ENCODE measurements at regions not wholly inside any gene's neighbourhood (a gene's known extent, or its start where the extent isn't known, plus 50 kb on each side); places are given as distances from the start of the nearest gene placed in this dataset.
A peak's percentile ranks its signal among the peaks of the same experiment; 100 is the strongest.

DNA sequence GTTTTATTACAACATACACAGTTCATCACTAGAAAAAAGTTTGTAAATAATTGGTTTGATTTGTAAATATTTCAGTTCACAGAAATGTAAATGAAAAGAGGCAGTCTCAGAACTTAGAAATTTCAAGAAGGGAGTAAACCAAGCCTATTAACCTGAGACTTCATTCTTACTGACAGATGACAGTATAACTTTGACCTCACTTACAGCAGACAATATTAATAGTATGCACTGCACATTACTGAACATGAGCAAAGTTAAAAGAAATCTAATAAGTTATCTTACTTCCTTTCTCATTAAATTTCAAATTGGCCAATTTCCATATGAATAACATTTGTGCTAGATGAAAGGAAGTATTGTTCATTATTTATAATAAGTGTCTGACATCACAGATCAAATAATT, 235.8 kb downstream of the SLC6A15 start:
- no peak overlapping the region for H3K27ac Mint-ChIP-seq (ENCODE audit: unreplicated experiment)
- H3K9me3 Mint-ChIP-seq (ENCODE audit: unreplicated experiment): no peaks in the 10 kb centered on the region
- Histone ChIP-seq H3K4me2 (ENCODE audit: low read length) (no peak overlapping the region), H4K20me1 (ENCODE audit: insufficient read depth, low read length) (no peaks in the 10 kb centered on the region), H3K4me1 (ENCODE audit: insufficient read depth, low read length) (no peaks in the 10 kb centered on the region), H3K9me3 (ENCODE audit: insufficient read depth, low read depth, low read length) (no peaks in the 10 kb centered on the region), H3K4me3 (ENCODE audit: insufficient read depth, low read depth, low read length) (no peak overlapping the region), H3K79me2 (ENCODE audit: insufficient read depth, low read length) (no peaks in the 10 kb centered on the region), H3K9ac (ENCODE audit: low read length) (no peak overlapping the region), H3K27ac (ENCODE audit: low read depth, low read length) (no peak overlapping the region), H3K36me3 (ENCODE audit: insufficient read depth, low read length) (no peaks in the 10 kb centered on the region), H2AFZ (ENCODE audit: low read depth, low read length) (no peak overlapping the region), H3K27me3 (ENCODE audit: insufficient read depth, low read length) (no peaks in the 10 kb centered on the region)
- H3K4me1 Mint-ChIP-seq (ENCODE audit: low read depth, unreplicated experiment): no peaks in the 10 kb centered on the region
- DNase-seq (ENCODE audit: low read depth): no peak
- TF ChIP-seq EZH2 (IDR thresholded peaks at IDR 0.05; ENCODE audit: insufficient read depth, low read length): no peak
- TF ChIP-seq, protein P1, sequence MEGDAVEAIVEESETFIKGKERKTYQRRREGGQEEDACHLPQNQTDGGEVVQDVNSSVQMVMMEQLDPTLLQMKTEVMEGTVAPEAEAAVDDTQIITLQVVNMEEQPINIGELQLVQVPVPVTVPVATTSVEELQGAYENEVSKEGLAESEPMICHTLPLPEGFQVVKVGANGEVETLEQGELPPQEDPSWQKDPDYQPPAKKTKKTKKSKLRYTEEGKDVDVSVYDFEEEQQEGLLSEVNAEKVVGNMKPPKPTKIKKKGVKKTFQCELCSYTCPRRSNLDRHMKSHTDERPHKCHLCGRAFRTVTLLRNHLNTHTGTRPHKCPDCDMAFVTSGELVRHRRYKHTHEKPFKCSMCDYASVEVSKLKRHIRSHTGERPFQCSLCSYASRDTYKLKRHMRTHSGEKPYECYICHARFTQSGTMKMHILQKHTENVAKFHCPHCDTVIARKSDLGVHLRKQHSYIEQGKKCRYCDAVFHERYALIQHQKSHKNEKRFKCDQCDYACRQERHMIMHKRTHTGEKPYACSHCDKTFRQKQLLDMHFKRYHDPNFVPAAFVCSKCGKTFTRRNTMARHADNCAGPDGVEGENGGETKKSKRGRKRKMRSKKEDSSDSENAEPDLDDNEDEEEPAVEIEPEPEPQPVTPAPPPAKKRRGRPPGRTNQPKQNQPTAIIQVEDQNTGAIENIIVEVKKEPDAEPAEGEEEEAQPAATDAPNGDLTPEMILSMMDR (IDR thresholded peaks at IDR 0.05; ENCODE audit: insufficient read depth, low read depth, low read length): no peak
- no peak overlapping the region for H3K4me3 Mint-ChIP-seq (ENCODE audit: unreplicated experiment)
- no peaks in the 10 kb centered on the region for H3K36me3 Mint-ChIP-seq (ENCODE audit: low read depth, unreplicated experiment)
- FAIRE-seq: no peak
- no peaks in the 10 kb centered on the region for H3K27me3 Mint-ChIP-seq (ENCODE audit: low read depth, unreplicated experiment)

DNA sequence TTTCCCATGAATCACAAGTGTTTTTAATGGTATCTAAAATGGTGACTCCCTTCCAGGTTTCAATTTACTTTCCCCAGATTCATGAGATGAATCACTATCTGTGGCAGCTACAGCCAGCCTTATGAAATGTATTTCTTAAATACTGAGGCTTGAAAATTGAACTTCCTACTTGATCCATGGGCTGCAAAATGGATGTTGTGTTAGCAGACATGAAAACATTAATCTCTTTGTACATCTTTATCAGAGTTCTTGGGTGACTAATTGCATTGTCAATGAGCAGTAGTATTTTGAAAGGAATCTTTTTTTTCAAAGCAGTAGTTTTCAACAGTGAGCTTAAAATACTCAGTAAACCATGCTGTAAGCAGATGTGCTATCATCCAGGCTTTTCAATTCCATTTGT, 250.8 kb downstream of the SLC6A15 start:
- Histone ChIP-seq H3K36me3 (ENCODE audit: insufficient read depth, low read length) (no peaks in the 10 kb centered on the region), H3K4me1 (ENCODE audit: insufficient read depth, low read length) (no peaks in the 10 kb centered on the region), H3K27me3 (ENCODE audit: insufficient read depth, low read length) (no peaks in the 10 kb centered on the region), H2AFZ (ENCODE audit: low read depth, low read length) (no peak overlapping the region), H3K9me3 (ENCODE audit: insufficient read depth, low read depth, low read length) (no peaks in the 10 kb centered on the region), H3K4me3 (ENCODE audit: insufficient read depth, low read depth, low read length) (no peak overlapping the region), H3K79me2 (ENCODE audit: insufficient read depth, low read length) (no peaks in the 10 kb centered on the region), H3K4me2 (ENCODE audit: low read length) (no peak overlapping the region), H3K27ac (ENCODE audit: low read depth, low read length) (no peak overlapping the region), H3K9ac (ENCODE audit: low read length) (no peak overlapping the region), H4K20me1 (ENCODE audit: insufficient read depth, low read length) (no peaks in the 10 kb centered on the region)
- FAIRE-seq (no peak), DNase-seq (ENCODE audit: low read depth) (peak; percentile 81)
- Mint-ChIP-seq H3K27ac (ENCODE audit: unreplicated experiment) (no peak overlapping the region), H3K9me3 (ENCODE audit: unreplicated experiment) (no peaks in the 10 kb centered on the region), H3K36me3 (ENCODE audit: low read depth, unreplicated experiment) (no peaks in the 10 kb centered on the region), H3K27me3 (ENCODE audit: low read depth, unreplicated experiment) (no peaks in the 10 kb centered on the region), H3K4me1 (ENCODE audit: low read depth, unreplicated experiment) (peaks cover 7% of the 10 kb centered on the region), H3K4me3 (ENCODE audit: unreplicated experiment) (no peak overlapping the region)
- TF ChIP-seq, protein P1 (IDR thresholded peaks at IDR 0.05; ENCODE audit: insufficient read depth, low read depth, low read length): no peak
- no peak for TF ChIP-seq EZH2 (IDR thresholded peaks at IDR 0.05; ENCODE audit: insufficient read depth, low read length)

DNA sequence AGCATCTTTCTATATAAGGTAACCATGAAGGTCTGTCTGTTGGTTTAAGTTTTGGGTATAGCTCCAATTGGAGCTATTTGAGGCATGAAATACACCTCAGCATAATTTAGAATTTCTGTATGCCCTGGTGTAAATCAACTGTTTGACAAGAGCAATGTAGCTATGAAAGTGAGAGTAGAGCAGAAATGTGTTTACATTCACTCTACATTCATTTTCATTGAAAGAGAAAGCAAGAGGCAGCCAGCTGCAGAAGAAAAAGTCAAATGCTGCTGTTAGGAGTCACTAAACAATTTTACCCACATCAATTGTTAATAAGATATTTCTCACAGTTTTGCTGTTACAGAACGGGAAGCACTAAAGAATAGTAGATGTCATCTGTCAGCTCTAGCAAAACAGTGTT, 252.5 kb downstream of the SLC6A15 start:
- TF ChIP-seq, protein P1 (IDR thresholded peaks at IDR 0.05; ENCODE audit: insufficient read depth, low read depth, low read length): no peak
- TF ChIP-seq EZH2 (IDR thresholded peaks at IDR 0.05; ENCODE audit: insufficient read depth, low read length): no peak
- H3K9me3 ChIP-seq (ENCODE audit: insufficient read depth, low read depth, low read length): no peaks in the 10 kb centered on the region
- no peak overlapping the region for H3K4me2 ChIP-seq (ENCODE audit: low read length)
- no peak overlapping the region for H3K9ac ChIP-seq (ENCODE audit: low read length)
- no peaks in the 10 kb centered on the region for H3K27me3 ChIP-seq (ENCODE audit: insufficient read depth, low read length)
- Mint-ChIP-seq H3K27me3 (ENCODE audit: low read depth, unreplicated experiment) (no peaks in the 10 kb centered on the region), H3K9me3 (ENCODE audit: unreplicated experiment) (no peaks in the 10 kb centered on the region), H3K4me3 (ENCODE audit: unreplicated experiment) (no peak overlapping the region), H3K36me3 (ENCODE audit: low read depth, unreplicated experiment) (no peaks in the 10 kb centered on the region), H3K27ac (ENCODE audit: unreplicated experiment) (no peak overlapping the region), H3K4me1 (ENCODE audit: low read depth, unreplicated experiment) (peaks cover 7% of the 10 kb centered on the region)
- H3K4me3 ChIP-seq (ENCODE audit: insufficient read depth, low read depth, low read length): no peak overlapping the region
- no peak for DNase-seq (ENCODE audit: low read depth)
- H3K27ac ChIP-seq (ENCODE audit: low read depth, low read length): no peak overlapping the region
- H4K20me1 ChIP-seq (ENCODE audit: insufficient read depth, low read length): no peaks in the 10 kb centered on the region
- no peaks in the 10 kb centered on the region for H3K79me2 ChIP-seq (ENCODE audit: insufficient read depth, low read length)
- no peak overlapping the region for H2AFZ ChIP-seq (ENCODE audit: low read depth, low read length)
- H3K36me3 ChIP-seq (ENCODE audit: insufficient read depth, low read length): no peaks in the 10 kb centered on the region
- no peaks in the 10 kb centered on the region for H3K4me1 ChIP-seq (ENCODE audit: insufficient read depth, low read length)
- FAIRE-seq: no peak

All from astrocyte (in vitro differentiated cells and primary cell).